Dendritic cell treated with granulocyte-macrophage colony-stimulating factor and Interleukin-4, amounts not matched to agents 40 ng/mL and 50 ng/mL, for 4 days (primary cell): ENCODE measurements at regions not wholly inside any gene's neighbourhood (a gene's known extent, or its start where the extent isn't known, plus 50 kb on each side); places are given as distances from the start of the nearest gene placed in this dataset.

ENCODE experiments used
- H3K27ac Mint-ChIP-seq: one replicate; pipeline ENCODE4 v1.8.0; 2022; ENCODE audit warnings: mild to moderate bottlenecking, mixed read lengths
- H3K27me3 Mint-ChIP-seq: one replicate; pipeline ENCODE4 v1.8.0; 2022; ENCODE audit warnings: mild to moderate bottlenecking, mixed read lengths
- H3K36me3 Mint-ChIP-seq: one replicate; pipeline ENCODE4 v1.8.0; 2022; ENCODE audit warnings: low read depth, mixed read lengths
- H3K4me1 Mint-ChIP-seq: one replicate; pipeline ENCODE4 v1.8.0; 2022; ENCODE audit warnings: low read depth, mixed read lengths
- H3K4me3 Mint-ChIP-seq: one replicate; pipeline ENCODE4 v1.8.0; 2022; ENCODE audit warnings: mild to moderate bottlenecking, moderate library complexity, mixed read lengths
- H3K9me3 Mint-ChIP-seq: one replicate; pipeline ENCODE4 v1.8.0; 2022; ENCODE audit warnings: mixed read lengths
- intact Hi-C: fragments of 100-400 bp; cut with micrococcal nuclease; formaldehyde crosslinking; loops from one replicate; pipeline ENCODE4 v1.15.0; 2022

GRCh38 chrX:76228499-76228898, 55.6 kb downstream of the PBDC1 start:
- intact Hi-C loops: no loop called here
- Mint-ChIP-seq H3K27me3 (no peaks in the 10 kb centered on the region), H3K36me3 (no peaks in the 10 kb centered on the region), H3K4me3 (no peak overlapping the region), H3K9me3 (peaks cover 9% of the 10 kb centered on the region), H3K4me1 (no peaks in the 10 kb centered on the region), H3K27ac (no peak overlapping the region)

- Mint-ChIP-seq H3K4me1 (no peaks in the 10 kb centered on the region), H3K4me3 (no peak overlapping the region), H3K9me3 (no peaks in the 10 kb centered on the region), H3K27me3 (no peaks in the 10 kb centered on the region), H3K36me3 (no peaks in the 10 kb centered on the region), H3K27ac (no peak overlapping the region)
- intact Hi-C loops: loop anchor here (5.0 kb wide), 1 partner anchor 92 kb away; no protein-coding TSS in a partner anchor
Observed at GRCh38 chrX:76248901-76249300, 76.0 kb downstream of the PBDC1 start.

GRCh38 chrX:76253432-76253831, 80.6 kb downstream of the PBDC1 start:
- no peak overlapping the region for H3K27ac Mint-ChIP-seq
- no peak overlapping the region for H3K4me3 Mint-ChIP-seq
- intact Hi-C loops: no loop called here
- H3K27me3 Mint-ChIP-seq: no peaks in the 10 kb centered on the region
- no peaks in the 10 kb centered on the region for H3K4me1 Mint-ChIP-seq
- H3K9me3 Mint-ChIP-seq: no peaks in the 10 kb centered on the region
- H3K36me3 Mint-ChIP-seq: no peaks in the 10 kb centered on the region

- no peak overlapping the region for H3K27ac Mint-ChIP-seq
- H3K4me1 Mint-ChIP-seq: no peaks in the 10 kb centered on the region
- intact Hi-C loops: loop anchor here (2.0 to 10.0 kb wide), 2 partner anchors 176 to 1746 kb away; no protein-coding TSS in a partner anchor
- no peaks in the 10 kb centered on the region for H3K9me3 Mint-ChIP-seq
- no peaks in the 10 kb centered on the region for H3K27me3 Mint-ChIP-seq
- no peaks in the 10 kb centered on the region for H3K36me3 Mint-ChIP-seq
- H3K4me3 Mint-ChIP-seq: no peak overlapping the region
Observed at GRCh38 chrX:76279007-76279406, 106.1 kb downstream of the PBDC1 start.
